ENCODE measurements at regions not wholly inside any gene's neighbourhood (a gene's known extent, or its start where the extent isn't known, plus 50 kb on each side); places are given as distances from the start of the nearest gene placed in this dataset.

DNA sequence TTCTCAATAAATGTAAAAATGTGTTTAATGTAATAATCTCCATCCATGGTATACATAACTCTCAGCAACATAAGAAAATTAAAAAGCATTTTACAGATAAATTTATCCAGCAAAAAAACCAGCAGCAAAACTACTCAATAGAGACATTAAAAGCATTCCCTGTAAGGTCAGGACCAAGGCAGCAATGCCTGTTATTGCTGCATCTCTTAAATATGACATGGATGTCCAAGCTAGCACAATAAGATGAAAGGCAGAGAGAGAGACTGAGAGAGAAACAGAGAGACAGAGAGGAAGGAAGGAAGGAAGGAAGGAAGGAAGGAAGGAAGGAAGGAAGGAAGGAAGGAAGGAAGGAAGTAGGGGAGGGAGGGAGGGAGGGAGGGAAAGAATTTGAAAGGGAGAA, 289.0 kb upstream of the PAPPA start:
- TF ChIP-seq, protein P1, sequence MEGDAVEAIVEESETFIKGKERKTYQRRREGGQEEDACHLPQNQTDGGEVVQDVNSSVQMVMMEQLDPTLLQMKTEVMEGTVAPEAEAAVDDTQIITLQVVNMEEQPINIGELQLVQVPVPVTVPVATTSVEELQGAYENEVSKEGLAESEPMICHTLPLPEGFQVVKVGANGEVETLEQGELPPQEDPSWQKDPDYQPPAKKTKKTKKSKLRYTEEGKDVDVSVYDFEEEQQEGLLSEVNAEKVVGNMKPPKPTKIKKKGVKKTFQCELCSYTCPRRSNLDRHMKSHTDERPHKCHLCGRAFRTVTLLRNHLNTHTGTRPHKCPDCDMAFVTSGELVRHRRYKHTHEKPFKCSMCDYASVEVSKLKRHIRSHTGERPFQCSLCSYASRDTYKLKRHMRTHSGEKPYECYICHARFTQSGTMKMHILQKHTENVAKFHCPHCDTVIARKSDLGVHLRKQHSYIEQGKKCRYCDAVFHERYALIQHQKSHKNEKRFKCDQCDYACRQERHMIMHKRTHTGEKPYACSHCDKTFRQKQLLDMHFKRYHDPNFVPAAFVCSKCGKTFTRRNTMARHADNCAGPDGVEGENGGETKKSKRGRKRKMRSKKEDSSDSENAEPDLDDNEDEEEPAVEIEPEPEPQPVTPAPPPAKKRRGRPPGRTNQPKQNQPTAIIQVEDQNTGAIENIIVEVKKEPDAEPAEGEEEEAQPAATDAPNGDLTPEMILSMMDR (IDR thresholded peaks at IDR 0.05; ENCODE audit: insufficient read depth, low read length, poor library complexity, severe bottlenecking): no peak
- no peak for TF ChIP-seq EZH2phosphoT487 (conservative IDR thresholded peaks at IDR 0.05; ENCODE audit: low read length)
